ENCODE measurements at regions not wholly inside any gene's neighbourhood (a gene's known extent, or its start where the extent isn't known, plus 50 kb on each side); places are given as distances from the start of the nearest gene placed in this dataset.
"Not testable (repeated sequence)": the region's sequence is repeated elsewhere in the genome, so short reads cannot be mapped to it uniquely, and the experiment has no call there.

- DNase-seq (ENCODE audit: low read depth, low spot score), result no peak
These were observed 84.5 kb upstream of the RALGAPA2 start for GRCh38 chr20:20796766-20797440.

DNA sequence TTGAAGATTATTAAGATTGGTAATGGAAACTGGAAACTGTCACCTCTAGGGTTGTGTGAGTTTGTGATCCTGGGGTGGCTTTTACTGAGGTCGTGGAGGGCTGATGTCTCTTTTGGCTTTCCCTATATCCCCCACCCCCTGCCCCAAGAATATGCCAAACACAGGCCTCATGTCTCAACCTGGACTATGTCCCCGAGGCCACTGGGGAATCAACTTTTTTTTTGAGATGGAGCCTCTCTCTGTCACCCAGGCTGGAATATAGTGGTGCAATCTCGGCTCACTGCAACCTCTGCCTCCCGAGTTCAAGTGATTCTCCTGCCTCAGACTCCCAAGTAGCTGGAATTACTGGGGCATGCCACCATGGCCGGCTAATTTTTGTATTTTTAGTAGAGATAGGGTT is 83.3 kb upstream of the RALGAPA2 start:
- DNase-seq (ENCODE audit: low read depth, low spot score), result no peak

GRCh38 chr20:20795119-20795518 is 82.7 kb upstream of the RALGAPA2 start:
- DNase-seq (ENCODE audit: low read depth, low spot score), result no peak

- peak; percentile 80 for DNase-seq (ENCODE audit: low read depth, low spot score)
These were observed 81.1 kb upstream of the RALGAPA2 start for GRCh38 chr20:20793591-20793990.

- DNase-seq (ENCODE audit: low read depth, low spot score), result no peak
These were observed 79.5 kb upstream of the RALGAPA2 start for GRCh38 chr20:20791664-20792568.

DNA sequence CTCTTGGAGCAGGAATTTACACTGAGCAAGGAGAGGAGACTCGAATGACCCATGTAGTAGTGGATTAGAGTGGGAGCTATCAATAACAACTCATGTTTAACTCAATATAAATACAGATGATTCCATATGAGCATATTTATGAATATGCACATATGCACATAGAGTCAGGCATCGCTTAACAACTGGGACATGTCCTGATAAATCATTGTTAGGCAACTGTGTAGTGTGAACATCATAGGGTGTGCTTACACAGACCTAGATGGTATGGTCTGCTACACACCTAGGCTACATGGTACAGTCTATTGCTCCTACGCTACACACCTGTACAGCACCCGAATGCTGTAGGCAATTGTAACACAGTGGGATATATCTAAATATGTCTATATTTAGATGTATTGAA is 75.9 kb upstream of the RALGAPA2 start:
- DNase-seq (ENCODE audit: low read depth, low spot score), result no peak

- DNase-seq (ENCODE audit: low read depth, low spot score), result no peak
These were observed 74.0 kb upstream of the RALGAPA2 start for GRCh38 chr20:20786428-20786827.

DNA sequence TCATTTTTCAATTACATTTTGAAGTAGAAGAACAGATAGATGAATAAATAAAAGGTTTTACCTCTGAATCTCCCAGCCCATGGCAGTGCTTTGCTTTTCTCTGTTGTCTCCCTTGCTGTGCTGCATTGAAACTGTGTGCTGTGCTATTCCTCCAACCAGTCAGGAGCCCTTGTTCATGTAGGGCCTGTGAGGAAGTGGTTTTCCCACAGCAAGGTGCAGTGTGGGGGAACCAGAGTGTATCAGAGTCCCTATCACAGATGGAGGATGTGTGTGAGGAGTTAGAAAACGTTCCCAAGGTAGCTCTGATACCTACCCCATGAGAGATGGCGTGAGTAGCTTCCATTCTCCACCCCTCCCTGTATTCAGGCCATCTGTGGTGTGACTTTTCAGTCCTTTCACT is 72.8 kb upstream of the RALGAPA2 start:
- DNase-seq (ENCODE audit: low read depth, low spot score), result no peak

GRCh38 chr20:20784450-20784849 is 72.0 kb upstream of the RALGAPA2 start:
- DNase-seq (ENCODE audit: low read depth, low spot score), result not testable (repeated sequence)

DNA sequence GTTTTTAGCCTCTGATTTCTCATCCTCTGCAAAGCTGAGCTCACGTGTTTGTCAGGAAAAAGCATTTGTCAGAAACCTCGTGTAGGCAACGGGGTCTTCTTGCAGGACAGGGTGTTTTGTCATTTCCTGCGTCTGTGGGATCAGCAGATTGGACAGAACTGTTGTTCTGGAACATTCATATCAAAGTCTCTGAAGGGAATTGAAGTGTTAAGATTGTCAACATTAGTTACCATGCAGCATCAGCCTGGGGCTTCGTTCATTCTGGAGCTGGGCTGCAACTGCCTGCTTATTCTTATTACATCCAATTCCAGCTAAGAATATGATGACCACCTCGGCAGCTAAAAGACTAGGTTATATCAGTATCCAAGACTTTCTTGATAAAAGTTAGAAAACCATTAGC is 71.0 kb upstream of the RALGAPA2 start:
- DNase-seq (ENCODE audit: low read depth, low spot score), result no peak

- DNase-seq (ENCODE audit: low read depth, low spot score), result no peak
These were observed 70.3 kb upstream of the RALGAPA2 start for GRCh38 chr20:20782755-20783154.

DNA sequence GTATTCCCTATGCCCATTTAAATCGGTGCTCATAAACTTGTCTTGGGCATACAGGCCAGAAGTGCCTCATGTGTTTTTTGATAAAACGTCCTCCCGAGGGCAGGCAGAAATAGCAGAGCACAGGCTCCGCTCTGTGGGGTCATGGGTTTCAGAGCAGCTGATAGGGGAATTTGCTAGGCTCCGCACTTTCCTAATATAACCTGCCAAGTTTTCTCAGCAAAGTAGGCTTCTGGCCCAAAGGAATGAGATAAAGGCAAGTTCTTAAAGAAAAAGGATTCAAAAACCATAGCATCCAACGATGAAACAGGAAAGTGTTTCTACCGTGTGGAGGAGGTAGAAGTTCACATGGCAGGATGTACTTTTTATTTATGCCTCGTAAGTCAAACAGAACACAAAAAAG is 69.8 kb upstream of the RALGAPA2 start:
- no peak for DNase-seq (ENCODE audit: low read depth, low spot score)

- no peak for DNase-seq (ENCODE audit: low read depth, low spot score)
These were observed 68.6 kb upstream of the RALGAPA2 start for GRCh38 chr20:20781029-20781428.

DNA sequence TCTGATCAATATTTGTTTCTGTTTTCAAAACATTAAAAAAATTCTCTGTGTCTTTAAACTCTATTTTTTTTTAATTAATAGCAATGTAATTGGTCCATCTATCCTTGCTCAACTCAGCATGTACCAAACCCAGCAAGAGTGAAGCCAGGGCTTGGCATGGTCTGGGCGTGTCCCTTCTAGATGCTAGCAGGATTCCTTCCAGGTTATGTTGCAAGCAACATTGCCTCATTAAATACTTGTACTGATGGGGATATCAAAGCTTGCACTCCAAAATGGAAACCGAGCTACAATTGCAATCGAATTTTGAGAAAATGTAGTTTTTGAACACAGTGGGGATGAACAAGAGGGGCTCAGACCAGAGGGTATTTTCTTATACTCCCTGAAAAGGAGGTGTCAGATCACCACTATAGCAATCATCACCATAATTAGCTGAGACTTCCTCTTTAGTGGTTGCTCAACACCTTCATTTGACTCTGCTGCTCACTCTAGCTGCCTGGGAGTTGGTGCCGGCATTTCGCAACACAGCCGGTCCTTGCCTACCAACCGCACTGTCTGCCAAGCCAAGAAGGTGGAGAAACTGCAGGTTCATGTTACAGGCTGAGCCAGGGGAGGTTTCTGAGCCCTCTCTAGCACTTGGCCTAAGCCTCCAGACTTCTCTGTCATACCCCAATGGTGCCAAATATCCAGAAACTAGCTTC is 67.8 kb upstream of the RALGAPA2 start:
- no peak for DNase-seq (ENCODE audit: low read depth, low spot score)

GRCh38 chr20:20778676-20779075 is 66.2 kb upstream of the RALGAPA2 start:
- DNase-seq (ENCODE audit: low read depth, low spot score), result no peak

GRCh38 chr20:20772497-20773085 is 60.1 kb upstream of the RALGAPA2 start:
- no peak for DNase-seq (ENCODE audit: low read depth, low spot score)

GRCh38 chr20:20768202-20768815 is 55.9 kb upstream of the RALGAPA2 start:
- DNase-seq (ENCODE audit: low read depth, low spot score), result no peak

DNA sequence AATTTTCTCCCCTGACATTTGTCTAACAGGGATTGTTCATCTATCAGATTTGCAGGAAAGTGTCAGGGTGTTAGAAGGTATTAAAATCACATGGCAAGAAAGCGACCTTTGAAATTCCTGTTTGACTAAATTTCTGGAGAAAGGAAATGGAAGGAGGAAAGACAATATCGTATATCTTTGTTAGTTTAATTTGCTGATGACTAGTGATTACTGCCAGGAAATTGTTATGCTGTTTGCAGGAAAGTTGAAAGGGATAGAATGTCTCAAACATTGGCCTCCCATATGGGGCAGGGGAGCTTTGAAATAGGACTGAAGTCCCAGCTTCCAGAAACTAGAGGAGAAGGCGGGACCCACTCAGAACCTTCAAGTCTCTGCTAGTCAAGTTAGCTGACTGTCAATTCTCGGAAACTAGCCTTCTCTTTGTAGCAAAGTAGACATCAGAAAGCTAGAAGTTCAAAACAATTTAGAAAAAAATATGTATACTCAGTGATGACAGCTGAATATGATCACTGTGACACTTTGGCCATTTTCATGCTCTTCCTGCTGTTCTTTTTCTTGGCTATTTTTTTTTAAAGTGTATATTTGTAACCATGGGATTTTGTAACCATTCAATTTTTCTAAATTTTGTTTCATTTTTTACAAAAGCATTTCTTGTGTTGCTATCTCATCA is 53.4 kb upstream of the RALGAPA2 start:
- no peak for DNase-seq (ENCODE audit: low read depth, low spot score)

DNA sequence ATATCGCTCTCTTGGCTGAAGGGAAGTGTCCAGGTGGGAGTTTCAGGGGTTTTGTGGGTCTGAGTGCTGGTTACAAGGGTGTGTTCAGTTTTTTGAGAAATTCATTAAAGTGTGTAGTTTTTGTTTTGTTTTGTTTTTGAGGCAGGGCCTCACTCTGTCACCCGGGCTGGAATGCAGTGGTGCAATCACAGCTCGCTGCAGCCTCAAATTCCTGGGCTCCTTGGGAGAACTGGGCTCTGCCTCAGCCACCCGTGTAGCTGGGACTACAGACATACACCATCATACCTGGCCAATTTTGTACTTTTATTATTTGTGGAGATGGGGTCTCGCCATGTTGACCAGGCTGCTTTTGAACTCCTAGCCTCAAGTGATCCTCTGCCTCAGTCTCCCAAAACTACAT is 51.2 kb upstream of the RALGAPA2 start:
- no peak for DNase-seq (ENCODE audit: low read depth, low spot score)

All from ELF-1 (cell line).